GM18511 (cell line): ENCODE measurements at regions not wholly inside any gene's neighbourhood (a gene's known extent, or its start where the extent isn't known, plus 50 kb on each side); places are given as distances from the start of the nearest gene placed in this dataset.
"Not testable (repeated sequence)": the region's sequence is repeated elsewhere in the genome, so short reads cannot be mapped to it uniquely, and the experiment has no call there.

Experiments used
- ATAC-seq: cut with Tn5 transposase; IDR thresholded peaks from one replicate; pipeline ENCODE4 v1.9.1; 2021; ENCODE audit warnings: mild to moderate bottlenecking, moderate library complexity; ENCODE audit not compliant: unreplicated experiment

GRCh38 chr20:47982574-47983360 is 197.5 kb upstream of the SULF2 start:
- ATAC-seq = no peak

DNA sequence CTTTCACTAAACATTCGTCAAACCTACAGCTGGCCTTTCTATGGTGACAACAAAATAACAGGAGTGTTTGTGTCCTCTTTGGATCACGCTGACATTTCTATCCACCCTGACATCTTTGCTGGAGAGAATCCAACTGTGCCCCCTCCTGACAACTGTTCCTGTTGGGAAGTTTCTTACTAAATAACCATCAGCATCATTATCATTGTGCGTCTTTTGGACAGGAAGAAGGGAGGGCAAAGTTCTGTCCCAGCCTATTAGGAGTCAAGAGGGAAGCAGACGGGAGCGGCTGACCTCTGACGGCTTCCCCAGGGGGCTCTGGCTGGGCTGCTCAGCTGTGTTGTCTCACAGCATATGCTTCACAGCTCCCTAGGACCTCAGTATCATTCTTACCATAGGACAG is 195.9 kb upstream of the SULF2 start:
- no peak for ATAC-seq

DNA sequence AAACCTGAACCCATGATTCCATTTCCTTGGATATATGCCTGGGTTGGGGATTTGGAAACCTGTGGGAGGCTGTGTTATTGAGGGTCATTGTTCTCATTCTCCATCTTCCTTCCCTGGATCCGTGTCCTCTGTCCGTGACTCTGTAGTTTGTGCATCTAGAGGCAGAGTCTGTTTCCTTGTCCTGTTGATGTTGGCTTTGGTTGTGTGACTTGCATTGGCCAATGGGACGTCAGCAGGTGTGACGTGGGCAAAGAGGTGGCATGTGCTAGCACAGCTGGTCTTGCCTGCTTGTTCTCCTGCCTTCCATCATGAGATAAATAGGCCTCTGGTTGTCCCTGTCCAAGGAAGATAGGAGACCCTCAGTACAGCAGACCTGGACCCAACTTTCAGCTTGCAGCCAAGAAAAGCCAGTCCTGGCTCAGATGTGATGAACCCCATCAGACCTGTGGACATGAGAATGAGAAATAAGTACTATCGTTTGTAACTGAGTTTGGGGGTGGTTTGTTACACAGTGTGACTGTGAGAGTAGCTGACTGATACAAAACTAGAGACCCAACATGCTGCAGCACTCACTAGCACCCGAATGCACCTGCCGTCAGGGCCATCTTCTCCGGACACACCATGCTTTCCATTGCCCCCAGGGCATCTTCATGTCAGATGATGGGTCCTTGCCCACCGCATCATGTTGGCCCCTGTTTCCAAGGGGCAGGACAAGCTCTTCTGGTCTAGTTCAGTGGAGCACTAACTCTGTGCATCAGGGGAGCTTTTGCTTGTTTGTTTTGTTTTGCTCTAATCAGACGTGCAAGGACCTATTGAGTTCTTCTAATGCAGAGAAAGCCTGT is 195.3 kb upstream of the SULF2 start:
- no peak for ATAC-seq

GRCh38 chr20:47979361-47980095 is 194.2 kb upstream of the SULF2 start:
- ATAC-seq = not testable (repeated sequence)

DNA sequence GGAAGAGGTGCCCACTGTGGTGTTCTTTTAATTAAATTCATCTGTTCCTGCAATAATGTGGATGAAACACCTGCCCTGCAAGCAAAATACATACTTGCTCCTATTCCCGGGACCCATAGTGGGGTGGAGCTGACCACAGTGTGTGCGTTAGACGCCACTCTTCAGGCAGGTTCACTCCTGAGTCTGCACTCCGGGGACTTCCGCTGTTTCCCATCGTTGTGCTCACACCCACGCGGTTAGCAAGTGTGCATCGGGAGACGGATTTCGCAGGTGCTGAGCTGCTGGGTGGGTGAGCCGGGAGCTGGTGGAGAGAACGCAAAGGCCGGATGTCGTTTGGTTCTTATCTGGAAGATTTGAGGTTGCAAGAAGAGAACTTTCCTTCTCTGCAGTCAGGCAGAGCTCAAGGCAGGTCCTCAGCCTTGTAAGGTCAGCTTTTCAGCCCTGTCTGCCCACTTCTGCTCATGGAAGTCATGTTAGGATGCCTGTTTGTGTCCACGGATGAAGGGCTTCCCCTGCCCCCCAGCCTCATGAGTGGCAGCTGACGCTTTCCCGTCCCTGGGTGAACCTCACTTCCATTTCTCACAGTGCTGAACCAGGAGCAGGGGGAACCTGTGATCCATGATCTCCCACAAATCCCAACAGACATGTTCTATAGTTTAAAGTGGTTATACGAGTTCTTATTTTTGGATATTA is 193.3 kb upstream of the SULF2 start:
- ATAC-seq = not testable (repeated sequence)

- not testable (repeated sequence) for ATAC-seq
Measured at GRCh38 chr20:47977789-47978252, 192.5 kb upstream of the SULF2 start.

- ATAC-seq = not testable (repeated sequence)
Measured at GRCh38 chr20:47977017-47977788, 191.9 kb upstream of the SULF2 start.

DNA sequence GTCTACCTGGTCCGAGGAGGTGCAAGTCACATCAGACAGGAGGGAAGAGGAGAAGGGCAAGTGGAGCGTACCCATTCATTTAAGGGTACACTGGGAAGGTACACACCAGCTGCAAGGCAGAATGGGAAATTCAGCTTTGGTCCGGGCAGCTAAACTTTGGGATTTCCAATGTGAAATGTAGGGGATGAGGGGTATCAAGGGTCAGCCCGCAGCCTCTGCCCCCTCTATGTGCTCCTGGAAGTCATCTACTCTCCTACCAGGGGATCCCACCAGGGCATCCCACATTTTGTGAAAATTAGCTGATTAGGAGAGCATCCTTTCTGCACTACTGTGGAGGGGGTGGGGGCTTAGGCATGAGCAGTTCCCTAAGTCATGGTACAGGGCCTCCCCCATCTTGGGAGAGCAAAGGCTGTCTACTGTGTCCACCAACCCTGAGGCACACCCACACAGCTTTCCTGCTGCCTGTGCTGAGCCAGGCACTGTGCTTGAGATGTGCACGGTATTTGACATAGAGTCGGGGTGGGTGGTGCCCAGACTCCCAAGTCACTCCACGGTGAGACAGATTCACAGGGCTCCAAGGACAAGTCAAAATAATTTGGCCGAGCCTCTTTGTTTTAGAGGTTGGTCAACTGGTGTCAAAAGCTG is 189.1 kb upstream of the SULF2 start:
- no peak for ATAC-seq

DNA sequence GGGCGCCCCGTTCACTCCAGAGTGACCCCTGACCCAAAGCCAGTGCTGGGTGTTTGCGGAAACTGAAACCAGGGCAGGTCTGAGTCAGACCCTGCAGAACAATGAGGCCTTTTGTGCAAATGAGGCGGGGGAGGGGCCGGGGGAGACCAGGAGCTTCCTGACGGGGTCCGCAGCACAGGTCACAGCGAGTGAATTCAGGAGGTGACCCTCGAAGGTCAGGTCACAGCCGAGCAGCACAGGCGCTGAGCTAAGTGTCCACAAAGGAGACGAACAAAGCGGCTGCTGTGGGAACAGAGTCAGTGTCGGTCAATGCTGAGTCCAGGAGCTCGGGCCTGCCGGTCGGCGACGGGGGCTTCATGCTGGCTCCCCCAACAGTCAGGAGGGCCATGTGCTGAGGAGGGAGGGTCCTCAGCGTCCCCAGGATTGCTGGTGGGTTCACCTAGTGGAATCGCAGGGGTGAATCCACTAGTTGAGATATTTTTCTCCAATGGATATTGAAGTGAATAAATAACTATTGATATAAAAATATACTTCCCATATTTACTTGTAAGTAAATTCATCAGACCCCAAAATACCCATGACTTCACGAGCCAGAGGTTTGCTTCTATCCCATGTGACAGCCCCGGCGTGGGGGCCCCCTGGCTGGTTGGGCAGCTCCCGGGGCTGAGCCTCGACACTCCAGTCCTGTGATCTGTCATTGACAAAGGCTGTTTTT is 188.4 kb upstream of the SULF2 start:
- ATAC-seq = no peak

DNA sequence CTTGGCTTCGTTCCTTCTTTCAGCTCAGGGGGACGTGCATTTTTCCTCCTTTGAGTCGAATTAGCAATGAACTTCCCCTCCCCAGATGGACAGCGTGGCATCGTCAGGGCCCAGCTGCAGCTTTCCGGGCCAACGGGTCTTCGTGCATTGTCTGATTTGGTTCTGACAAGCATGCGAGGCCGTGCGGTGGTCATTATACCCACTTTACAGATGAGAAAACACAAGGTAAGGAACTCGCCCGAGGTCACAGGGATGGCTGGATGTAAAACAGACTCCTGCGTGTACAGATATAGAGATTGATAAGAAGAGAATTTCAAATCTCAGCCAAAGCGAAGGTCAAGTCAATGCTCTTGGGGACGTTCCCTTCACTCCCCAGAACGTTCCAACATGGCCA is 187.6 kb upstream of the SULF2 start:
- no peak for ATAC-seq

- ATAC-seq = not testable (repeated sequence)
Measured at GRCh38 chr20:47972297-47972915, 187.1 kb upstream of the SULF2 start.

- ATAC-seq = no peak
Measured at GRCh38 chr20:47971058-47971791, 185.9 kb upstream of the SULF2 start.

DNA sequence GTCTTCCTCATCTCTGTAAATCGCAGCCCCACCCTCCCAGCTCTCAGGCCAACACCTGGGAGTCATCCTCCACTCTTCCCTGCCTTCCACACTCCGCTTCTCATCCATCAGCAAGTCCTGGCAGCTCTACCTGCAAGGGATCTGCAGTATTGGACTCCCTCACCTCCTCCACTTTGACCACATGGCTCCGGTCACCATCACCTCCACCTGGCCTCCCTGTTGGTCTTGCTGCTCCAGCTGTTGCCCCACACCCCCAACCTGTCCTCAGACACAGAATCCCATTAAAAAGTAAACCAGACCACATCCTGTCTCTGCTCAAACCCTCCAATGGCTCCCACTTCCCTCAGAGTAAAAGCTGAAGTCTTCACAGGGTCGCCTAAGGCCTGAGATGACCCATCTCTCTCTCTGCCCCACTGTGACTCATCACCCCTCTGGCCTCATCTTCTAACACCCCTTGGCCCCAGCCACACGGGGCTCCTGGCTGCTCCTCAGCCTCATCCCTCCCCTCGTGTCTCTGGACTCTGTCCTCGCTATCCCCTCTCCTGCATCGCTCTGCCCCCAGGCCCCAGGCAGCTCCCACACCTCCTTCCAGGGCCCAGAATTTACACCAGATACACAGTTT is 185.1 kb upstream of the SULF2 start:
- no peak for ATAC-seq

DNA sequence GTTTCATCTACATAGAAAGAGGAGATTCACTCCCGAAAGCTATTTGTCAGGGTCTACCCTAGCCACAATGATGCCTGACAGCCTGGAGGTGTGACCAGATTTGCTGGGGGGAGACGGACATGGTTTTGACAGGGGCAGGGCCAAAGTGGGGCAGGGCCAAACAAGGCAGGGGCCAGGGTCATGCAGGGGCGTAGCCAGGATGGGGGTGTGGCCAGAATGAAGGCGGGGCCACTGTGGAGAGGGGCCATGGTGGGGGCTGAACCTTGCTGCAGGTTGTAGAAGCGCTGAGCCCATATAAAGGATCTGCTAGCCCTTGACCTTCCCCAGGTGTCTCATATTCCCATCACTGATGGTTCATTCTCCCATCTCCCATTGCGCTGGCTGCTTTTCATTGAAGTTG is 184.1 kb upstream of the SULF2 start:
- no peak for ATAC-seq

- no peak for ATAC-seq
Measured at GRCh38 chr20:47968541-47969310, 183.4 kb upstream of the SULF2 start.

GRCh38 chr20:47964149-47964548 is 178.9 kb upstream of the SULF2 start:
- no peak for ATAC-seq
